ENCODE measurements at regions not wholly inside any gene's neighbourhood (a gene's known extent, or its start where the extent isn't known, plus 50 kb on each side); places are given as distances from the start of the nearest gene placed in this dataset.

DNA sequence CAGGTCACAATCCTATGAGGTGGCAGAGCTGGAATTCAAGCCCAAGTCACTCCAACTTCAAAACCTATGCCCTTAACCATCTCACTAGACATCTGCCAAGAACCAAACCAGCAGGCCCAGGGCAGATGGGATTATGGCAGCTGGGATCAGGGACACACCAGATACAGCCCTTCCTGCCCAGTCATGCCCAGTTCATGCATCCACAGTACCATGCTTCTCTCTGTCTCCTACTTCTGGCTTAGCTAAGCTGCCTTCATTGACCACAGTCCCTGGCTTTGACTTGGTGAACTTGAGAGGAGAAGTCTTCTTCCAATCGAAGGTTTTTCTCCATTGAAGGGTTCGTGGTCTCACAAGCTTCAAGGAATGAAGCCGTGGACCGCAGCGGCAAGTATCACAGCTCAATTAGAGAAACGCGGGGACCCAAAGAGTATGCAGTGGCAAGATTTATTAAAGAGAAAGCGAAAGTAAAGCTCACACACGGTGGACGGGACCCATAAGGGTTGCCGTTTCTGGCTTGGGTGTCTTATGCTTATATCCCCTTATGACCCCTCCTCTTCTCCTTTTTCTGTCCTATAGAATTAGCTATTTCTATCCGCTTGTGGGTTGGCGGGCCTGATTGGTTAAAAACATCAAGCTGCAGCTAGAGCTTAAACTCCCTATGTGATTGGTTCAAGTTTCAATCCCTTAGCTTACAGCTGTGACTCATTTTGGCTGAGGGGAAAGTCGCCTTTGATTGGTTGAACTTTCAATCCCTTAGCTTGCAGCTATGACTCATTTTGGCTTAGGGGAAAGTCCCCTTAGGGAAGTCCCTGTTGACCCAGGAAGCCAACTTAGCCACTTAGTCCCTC is 101.2 kb downstream of the TRIM36 start:
- Histone ChIP-seq H3K9ac (ENCODE audit: insufficient read depth in 1 of 2, low read depth in 2 of 2, low read length in 2 of 2) (no peak overlapping the region), H3K4me1 (replicated peaks in 1 of 2; ENCODE audit: control insufficient read depth in 2 of 2, insufficient read depth in 2 of 2, low read length in 2 of 2) (no peaks in the 10 kb centered on the region), H3K9me1 (ENCODE audit: control insufficient read depth, insufficient read depth, low read length) (no peaks in the 10 kb centered on the region), H2AFZ (ENCODE audit: low read depth, low read length) (peak overlapping the region; percentile 77; the same call in 1 of the 2 replicates), H3K36me3 (ENCODE audit: control insufficient read depth, insufficient read depth, low read length) (no peaks in the 10 kb centered on the region), H4K20me1 (replicated peaks; ENCODE audit: control insufficient read depth, insufficient read depth, low read length) (no peaks in the 10 kb centered on the region), H3K27ac (ENCODE audit: extremely low read depth, low read depth, low read length) (no peak overlapping the region), H3K4me2 (ENCODE audit: insufficient read depth, low read length) (peak overlapping the region; percentile 65), H3K79me2 (ENCODE audit: control insufficient read depth, insufficient read depth, low read length) (no peaks in the 10 kb centered on the region), H3K9me3 (replicated peaks; ENCODE audit: control insufficient read depth, insufficient read depth, low read depth, low read length) (no peaks in the 10 kb centered on the region), H3K27me3 (ENCODE audit: control insufficient read depth in 2 of 2, insufficient read depth in 2 of 2, low read length in 2 of 2) (no peaks in the 10 kb centered on the region), H3K4me3 (peak overlapping the region; percentile 34)
- FAIRE-seq (no peak), ATAC-seq (peak; percentile 79), DNase-seq (ENCODE audit: extremely low read depth in 1 of 4, low spot score in 3 of 4) (peak in 2 of 4 experiments; percentile 24)
- in situ Hi-C loops (cut with MboI): no loop called here
- WGBS (ENCODE audit: insufficient coverage, low coverage, missing lambda C conversion rate): under 1% methylated on average over 14 of the region's 14 CpGs
- intact Hi-C loops (cut with micrococcal nuclease): loop anchor here (1.0 to 5.0 kb wide), 3 partner anchors 616 to 1456 kb away; no protein-coding TSS in a partner anchor
- ChIA-PET CTCF (ENCODE audit: low intra/inter-chr PET ratio) (interaction anchor here (1.3 to 1.4 kb wide), 2 partner anchors 1389 to 1456 kb away, joined by 3 to 4 read pairs; no protein-coding TSS in a partner anchor), POLR2A (interaction anchor here (0.6 kb wide), 1 partner anchor 1387 kb away, joined by 3 read pairs; no protein-coding TSS in a partner anchor)
- no TSS peak for BruUV-seq (replicated peaks)
- TF ChIP-seq NBN (IDR thresholded peaks at IDR 0.05; ENCODE audit: low read depth): no peak
- TF ChIP-seq, protein P1, sequence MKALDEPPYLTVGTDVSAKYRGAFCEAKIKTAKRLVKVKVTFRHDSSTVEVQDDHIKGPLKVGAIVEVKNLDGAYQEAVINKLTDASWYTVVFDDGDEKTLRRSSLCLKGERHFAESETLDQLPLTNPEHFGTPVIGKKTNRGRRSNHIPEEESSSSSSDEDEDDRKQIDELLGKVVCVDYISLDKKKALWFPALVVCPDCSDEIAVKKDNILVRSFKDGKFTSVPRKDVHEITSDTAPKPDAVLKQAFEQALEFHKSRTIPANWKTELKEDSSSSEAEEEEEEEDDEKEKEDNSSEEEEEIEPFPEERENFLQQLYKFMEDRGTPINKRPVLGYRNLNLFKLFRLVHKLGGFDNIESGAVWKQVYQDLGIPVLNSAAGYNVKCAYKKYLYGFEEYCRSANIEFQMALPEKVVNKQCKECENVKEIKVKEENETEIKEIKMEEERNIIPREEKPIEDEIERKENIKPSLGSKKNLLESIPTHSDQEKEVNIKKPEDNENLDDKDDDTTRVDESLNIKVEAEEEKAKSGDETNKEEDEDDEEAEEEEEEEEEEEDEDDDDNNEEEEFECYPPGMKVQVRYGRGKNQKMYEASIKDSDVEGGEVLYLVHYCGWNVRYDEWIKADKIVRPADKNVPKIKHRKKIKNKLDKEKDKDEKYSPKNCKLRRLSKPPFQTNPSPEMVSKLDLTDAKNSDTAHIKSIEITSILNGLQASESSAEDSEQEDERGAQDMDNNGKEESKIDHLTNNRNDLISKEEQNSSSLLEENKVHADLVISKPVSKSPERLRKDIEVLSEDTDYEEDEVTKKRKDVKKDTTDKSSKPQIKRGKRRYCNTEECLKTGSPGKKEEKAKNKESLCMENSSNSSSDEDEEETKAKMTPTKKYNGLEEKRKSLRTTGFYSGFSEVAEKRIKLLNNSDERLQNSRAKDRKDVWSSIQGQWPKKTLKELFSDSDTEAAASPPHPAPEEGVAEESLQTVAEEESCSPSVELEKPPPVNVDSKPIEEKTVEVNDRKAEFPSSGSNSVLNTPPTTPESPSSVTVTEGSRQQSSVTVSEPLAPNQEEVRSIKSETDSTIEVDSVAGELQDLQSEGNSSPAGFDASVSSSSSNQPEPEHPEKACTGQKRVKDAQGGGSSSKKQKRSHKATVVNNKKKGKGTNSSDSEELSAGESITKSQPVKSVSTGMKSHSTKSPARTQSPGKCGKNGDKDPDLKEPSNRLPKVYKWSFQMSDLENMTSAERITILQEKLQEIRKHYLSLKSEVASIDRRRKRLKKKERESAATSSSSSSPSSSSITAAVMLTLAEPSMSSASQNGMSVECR (CRISPR knock-in tag; IDR thresholded peaks at IDR 0.05): no peak
- TF ChIP-seq, protein P2, sequence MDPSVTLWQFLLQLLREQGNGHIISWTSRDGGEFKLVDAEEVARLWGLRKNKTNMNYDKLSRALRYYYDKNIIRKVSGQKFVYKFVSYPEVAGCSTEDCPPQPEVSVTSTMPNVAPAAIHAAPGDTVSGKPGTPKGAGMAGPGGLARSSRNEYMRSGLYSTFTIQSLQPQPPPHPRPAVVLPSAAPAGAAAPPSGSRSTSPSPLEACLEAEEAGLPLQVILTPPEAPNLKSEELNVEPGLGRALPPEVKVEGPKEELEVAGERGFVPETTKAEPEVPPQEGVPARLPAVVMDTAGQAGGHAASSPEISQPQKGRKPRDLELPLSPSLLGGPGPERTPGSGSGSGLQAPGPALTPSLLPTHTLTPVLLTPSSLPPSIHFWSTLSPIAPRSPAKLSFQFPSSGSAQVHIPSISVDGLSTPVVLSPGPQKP (CRISPR knock-in tag; IDR thresholded peaks at IDR 0.05): no peak
- no peak for TF ChIP-seq SMARCE1 (IDR thresholded peaks at IDR 0.05)
- no peak for TF ChIP-seq FIP1L1 (IDR thresholded peaks at IDR 0.05; ENCODE audit: low read depth, low read length, poor library complexity, severe bottlenecking)
- TF ChIP-seq SIRT6 (IDR thresholded peaks at IDR 0.05; ENCODE audit: low read depth, low read length): no peak
- no peak for TF ChIP-seq CHD2 (IDR thresholded peaks at IDR 0.05; ENCODE audit: low read depth, low read length)
- TF ChIP-seq FUS (optimal IDR thresholded peaks at IDR 0.05; ENCODE audit: low read depth, low read length): no peak
- TF ChIP-seq JUNB (CRISPR knock-in tag; conservative IDR thresholded peaks at IDR 0.05): peak; percentile 51; the same call in 1 of the 2 replicates
- no peak for TF ChIP-seq RFX7 (CRISPR knock-in tag; IDR thresholded peaks at IDR 0.05)
- TF ChIP-seq FOS (IDR thresholded peaks at IDR 0.05; ENCODE audit: extremely low read depth, insufficient read length): peak; percentile 10
- TF ChIP-seq ZNF586 (CRISPR knock-in tag; conservative IDR thresholded peaks at IDR 0.05): no peak
- TF ChIP-seq PTTG1 (tag; IDR thresholded peaks at IDR 0.05; ENCODE audit: low read depth): no peak
- no peak for TF ChIP-seq ZBTB8A (IDR thresholded peaks at IDR 0.05; ENCODE audit: partially characterized antibody)
- TF ChIP-seq MYNN (IDR thresholded peaks at IDR 0.05): no peak
- TF ChIP-seq MYNN (CRISPR knock-in tag; IDR thresholded peaks at IDR 0.05): no peak
- TF ChIP-seq, protein P3, sequence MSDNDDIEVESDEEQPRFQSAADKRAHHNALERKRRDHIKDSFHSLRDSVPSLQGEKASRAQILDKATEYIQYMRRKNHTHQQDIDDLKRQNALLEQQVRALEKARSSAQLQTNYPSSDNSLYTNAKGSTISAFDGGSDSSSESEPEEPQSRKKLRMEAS (CRISPR knock-in tag; IDR thresholded peaks at IDR 0.05): no peak
- no peak for TF ChIP-seq ZNF347 (CRISPR knock-in tag; IDR thresholded peaks at IDR 0.05; ENCODE audit: low read depth)

Data from K562 (cell line).